HT-29 (cell line): ENCODE measurements at regions not wholly inside any gene's neighbourhood (a gene's known extent, or its start where the extent isn't known, plus 50 kb on each side); places are given as distances from the start of the nearest gene placed in this dataset.
"Not testable (repeated sequence)": the region's sequence is repeated elsewhere in the genome, so short reads cannot be mapped to it uniquely, and the experiment has no call there.

Experiments used
- DNase-seq: peaks from one replicate; pipeline ENCODE4 v3.0.0-alpha.2; 2015; ENCODE audit warnings: low spot score

GRCh38 chr16:63717806-63718205 is 1404.1 kb downstream of the CDH11 start:
- no peak for DNase-seq

- no peak for DNase-seq
These were observed 1407.0 kb downstream of the CDH11 start for GRCh38 chr16:63714876-63715275.

- no peak for DNase-seq
These were observed 1409.1 kb downstream of the CDH11 start for GRCh38 chr16:63712725-63713124.

- no peak for DNase-seq
These were observed 1418.3 kb downstream of the CDH11 start for GRCh38 chr16:63703612-63704011.

- peak; percentile 25 for DNase-seq
These were observed 1418.8 kb downstream of the CDH11 start for GRCh38 chr16:63702981-63703590.

GRCh38 chr16:63697736-63698135 is 1424.1 kb downstream of the CDH11 start:
- no peak for DNase-seq

- no peak for DNase-seq
These were observed 1426.5 kb downstream of the CDH11 start for GRCh38 chr16:63695347-63695746.

- no peak for DNase-seq
These were observed 1430.9 kb downstream of the CDH11 start for GRCh38 chr16:63690961-63691360.

- DNase-seq, result no peak
These were observed 1431.6 kb downstream of the CDH11 start for GRCh38 chr16:63690267-63690666.

GRCh38 chr16:63689068-63689467 is 1432.8 kb downstream of the CDH11 start:
- no peak for DNase-seq

GRCh38 chr16:63684149-63685101 is 1437.4 kb downstream of the CDH11 start:
- DNase-seq, result no peak

GRCh38 chr16:63682844-63683243 is 1439.0 kb downstream of the CDH11 start:
- DNase-seq, result no peak

- no peak for DNase-seq
These were observed 1449.4 kb downstream of the CDH11 start for GRCh38 chr16:63672493-63672892.

GRCh38 chr16:63663155-63663554 is 1458.7 kb downstream of the CDH11 start:
- DNase-seq, result no peak

GRCh38 chr16:63655846-63656245 is 1466.0 kb downstream of the CDH11 start:
- no peak for DNase-seq

GRCh38 chr16:63653044-63653839 is 1468.6 kb downstream of the CDH11 start:
- no peak for DNase-seq

- no peak for DNase-seq
These were observed 1469.8 kb downstream of the CDH11 start for GRCh38 chr16:63652091-63652490.

GRCh38 chr16:63650550-63650949 is 1471.3 kb downstream of the CDH11 start:
- no peak for DNase-seq

- DNase-seq, result not testable (repeated sequence)
These were observed 1488.0 kb downstream of the CDH11 start for GRCh38 chr16:63633706-63634445.

GRCh38 chr16:63629272-63629671 is 1492.6 kb downstream of the CDH11 start:
- DNase-seq, result no peak

- no peak for DNase-seq
These were observed 1493.1 kb downstream of the CDH11 start for GRCh38 chr16:63628812-63629211.
